IMR-90 (cell line): ENCODE measurements at regions not wholly inside any gene's neighbourhood (a gene's known extent, or its start where the extent isn't known, plus 50 kb on each side); places are given as distances from the start of the nearest gene placed in this dataset.

ENCODE experiments used
- ATAC-seq: fragments of 200-7000 bp; cut with Tn5 transposase; 2 replicates; pipeline ENCODE4 v1.9.1; 2020; ENCODE audit warnings: low read depth, mild to moderate bottlenecking, moderate library complexity
- BruUV-seq: library from RNA; stranded (reverse); fragments of 400-500 nt; replicated peaks from 2 replicates; lab custom pipeline; 2021; lab: Mats Ljungman, UMichigan
- CTCF ChIA-PET: fragments of 300-600 bp; formaldehyde crosslinking; extraction: SDS; loops from one replicate; lab custom pipeline; 2021; ENCODE audit warnings: antibody characterized with exemption; lab: Yijun Ruan, JAX
- POLR2A ChIA-PET: fragments of 300-600 bp; sonication (Branson Sonifier 250); formaldehyde crosslinking; loops from one replicate; lab custom pipeline; 2022; ENCODE audit warnings: antibody characterized with exemption; ENCODE audit not compliant: unreplicated experiment; lab: Charles Lee
- DNase-seq: peaks from one replicate; pipeline ENCODE4 v3.0.0; 2013
- H2AFZ ChIP-seq: replicated peaks from 2 replicates; pipeline ENCODE3; 2013; ENCODE audit warnings: low read length, mild to moderate bottlenecking; ENCODE audit not compliant: poor library complexity
- H2AK5ac ChIP-seq: 2 replicates; pipeline ENCODE4 v1.6.1; 2013; ENCODE audit warnings: low read depth, low read length, inconsistent platforms
- H2AK9ac ChIP-seq: replicated peaks from 2 replicates; pipeline ENCODE3; 2013; ENCODE audit warnings: mild to moderate bottlenecking, low read depth, low read length, moderate library complexity; ENCODE audit not compliant: poor library complexity
- H2BK120ac ChIP-seq: 2 replicates; pipeline ENCODE4 v1.6.1; 2013; ENCODE audit warnings: low read depth, low read length, inconsistent platforms
- H2BK15ac ChIP-seq: 3 replicates; pipeline ENCODE4 v1.6.1; 2013; ENCODE audit warnings: low read depth, low read length, inconsistent platforms
- H2BK20ac ChIP-seq: 2 replicates; pipeline ENCODE4 v1.6.1; 2013; ENCODE audit warnings: low read depth, mild to moderate bottlenecking, inconsistent platforms, low read length, moderate library complexity
- H2BK5ac ChIP-seq: 2 replicates; pipeline ENCODE4 v1.6.1; 2013; ENCODE audit warnings: mild to moderate bottlenecking, low read depth, low read length, inconsistent platforms; ENCODE audit not compliant: poor library complexity, severe bottlenecking
- H3K14ac ChIP-seq: replicated peaks from 2 replicates; pipeline ENCODE4 v1.6.1; 2013; ENCODE audit warnings: low read depth, low read length, inconsistent platforms
- H3K18ac ChIP-seq: 2 replicates; pipeline ENCODE4 v1.6.1; 2013; ENCODE audit warnings: low read depth, low read length, control low read depth
- H3K23ac ChIP-seq: 2 replicates; pipeline ENCODE4 v1.6.1; 2013; ENCODE audit warnings: low read depth, low read length, inconsistent platforms
- H3K27ac ChIP-seq: 2 replicates; pipeline ENCODE4 v1.5.1; 2013; ENCODE audit warnings: mild to moderate bottlenecking, control low read depth, low read length; ENCODE audit not compliant: insufficient read depth
- H3K27me3 ChIP-seq: 2 replicates; pipeline ENCODE4 v1.6.1; 2013; ENCODE audit warnings: low read length; ENCODE audit not compliant: control insufficient read depth, insufficient read depth
- H3K36me3 ChIP-seq: 2 replicates; pipeline ENCODE4 v1.6.1; 2013; ENCODE audit warnings: low read length, mixed read lengths; ENCODE audit not compliant: control insufficient read depth, insufficient read depth
- H3K4ac ChIP-seq: 2 replicates; pipeline ENCODE4 v1.6.1; 2013; ENCODE audit warnings: low read depth, low read length, inconsistent platforms
- H3K4me1 ChIP-seq: 2 replicates; pipeline ENCODE4 v1.6.1; 2013; ENCODE audit warnings: low read length, mixed read lengths; ENCODE audit not compliant: control insufficient read depth, insufficient read depth
- H3K4me2 ChIP-seq: 2 replicates; pipeline ENCODE4 v1.6.1; 2013; ENCODE audit warnings: low read depth, mild to moderate bottlenecking, control low read depth, low read length, moderate library complexity
- H3K4me3 ChIP-seq: 2 replicates; pipeline ENCODE4 v1.5.1; 2013; ENCODE audit warnings: low read depth, mild to moderate bottlenecking, control low read depth, low read length, moderate library complexity; ENCODE audit not compliant: insufficient read depth
- H3K56ac ChIP-seq: 2 replicates; pipeline ENCODE4 v1.6.1; 2013; ENCODE audit warnings: low read length, inconsistent platforms; ENCODE audit not compliant: insufficient read depth; ENCODE audit errors: extremely low read depth
- H3K79me1 ChIP-seq, 2 experiments: 2 replicates each; pipeline ENCODE4 v1.6.1; 2013; ENCODE audit warnings: low read length in 2 of 2, inconsistent platforms in 1 of 2, low read depth in 1 of 2
- H3K9ac ChIP-seq: 2 replicates; pipeline ENCODE4 v1.6.1; 2013; ENCODE audit warnings: low read depth, low read length, control low read depth
- H3K9me1 ChIP-seq: 2 replicates; pipeline ENCODE4 v1.6.1; 2013; ENCODE audit warnings: low read length, inconsistent platforms; ENCODE audit not compliant: insufficient read depth
- H3K9me3 ChIP-seq: 2 replicates; pipeline ENCODE4 v1.6.1; 2013; ENCODE audit warnings: low read length; ENCODE audit not compliant: control insufficient read depth, insufficient read depth
- H4K20me1 ChIP-seq: 2 replicates; pipeline ENCODE4 v1.6.1; 2013; ENCODE audit warnings: low read length, inconsistent platforms; ENCODE audit not compliant: insufficient read depth
- H4K5ac ChIP-seq: 2 replicates; pipeline ENCODE4 v1.6.1; 2013; ENCODE audit warnings: mild to moderate bottlenecking, low read depth, low read length, control low read depth
- H4K8ac ChIP-seq, 2 experiments: 2 replicates each; pipeline ENCODE4 v1.6.1; 2013; ENCODE audit warnings: low read depth in 2 of 2, low read length in 2 of 2, control low read depth in 1 of 2, inconsistent platforms in 1 of 2
- H4K91ac ChIP-seq: 2 replicates; pipeline ENCODE4 v1.6.1; 2013; ENCODE audit warnings: low read depth, low read length, inconsistent platforms; ENCODE audit not compliant: insufficient read depth
- BHLHE40 ChIP-seq: fragments of 150-350 bp; IDR thresholded peaks from 2 replicates; pipeline ENCODE4 v1.6.1; 2016; ENCODE audit warnings: mild to moderate bottlenecking, low read depth, low read length
- CEBPB ChIP-seq: IDR thresholded peaks from 2 replicates; pipeline ENCODE4 v1.6.1; 2012; ENCODE audit warnings: low read depth, low read length, improper control_type of control experiment
- CHD1 ChIP-seq: IDR thresholded peaks from 2 replicates; pipeline ENCODE4 v1.6.1; 2012; ENCODE audit warnings: low read depth, low read length, improper control_type of control experiment
- FOS ChIP-seq: fragments of 150-350 bp; IDR thresholded peaks from 2 replicates; pipeline ENCODE4 v1.6.1; 2016; ENCODE audit warnings: low read depth, low read length
- MAFK ChIP-seq: IDR thresholded peaks from 2 replicates; pipeline ENCODE4 v1.6.1; 2012; ENCODE audit warnings: low read depth, low read length, improper control_type of control experiment
- MAZ ChIP-seq: IDR thresholded peaks from 2 replicates; pipeline ENCODE4 v1.6.1; 2012; ENCODE audit warnings: low read depth, mild to moderate bottlenecking, low read length, improper control_type of control experiment, moderate library complexity, borderline replicate concordance
- MXI1 ChIP-seq: IDR thresholded peaks from 2 replicates; pipeline ENCODE4 v1.6.1; 2012; ENCODE audit warnings: low read depth, mild to moderate bottlenecking, low read length, moderate library complexity, borderline replicate concordance
- NFE2L2 ChIP-seq: fragments of 150-350 bp; IDR thresholded peaks from 2 replicates; pipeline ENCODE4 v1.6.1; 2016; ENCODE audit warnings: low read depth, mild to moderate bottlenecking, low read length
- POLR2A ChIP-seq: IDR thresholded peaks from 2 replicates; pipeline ENCODE4 v1.6.1; 2012; ENCODE audit warnings: mild to moderate bottlenecking, low read depth, low read length
- RAD21 ChIP-seq: IDR thresholded peaks from 2 replicates; pipeline ENCODE4 v1.6.1; 2012; ENCODE audit warnings: low read length, improper control_type of control experiment
- RCOR1 ChIP-seq: IDR thresholded peaks from 2 replicates; pipeline ENCODE4 v1.6.1; 2012; ENCODE audit warnings: mild to moderate bottlenecking, low read length, improper control_type of control experiment; ENCODE audit not compliant: insufficient replicate concordance
- RFX5 ChIP-seq: IDR thresholded peaks from 2 replicates; pipeline ENCODE4 v1.8.0; 2012; ENCODE audit warnings: low read depth, mild to moderate bottlenecking, low read length, moderate library complexity
- SMC3 ChIP-seq: fragments of 150-350 bp; IDR thresholded peaks from 2 replicates; pipeline ENCODE4 v1.6.1; 2016; ENCODE audit warnings: low read depth, mild to moderate bottlenecking, antibody characterized with exemption, low read length, moderate library complexity
- WGBS, 2 experiments: methylation state at CpG; one replicate each; pipeline versions ENCODE4 v1.1.5 to v1.1.7; 2013; ENCODE audit warnings: missing lambda C conversion rate in 2 of 2; ENCODE audit not compliant: insufficient read length in 1 of 2; ENCODE audit errors: extremely low coverage in 2 of 2; 5-methylcytosine and 5-hydroxymethylcytosine counted together
- dilution Hi-C: fragments of 300-500 bp; cut with HindIII; formaldehyde crosslinking; loops from one replicate; pipeline ENCODE4 v1.14.3; 2018; ENCODE audit warnings: low sequenced_read_pairs; ENCODE audit not compliant: unreplicated experiment
- in situ Hi-C: fragments of 300-500 bp; cut with MboI; formaldehyde crosslinking; loops from 3 replicates; pipeline ENCODE4 v1.14.3; 2019; ENCODE audit warnings: low sequenced_read_pairs, inconsistent platforms, mixed read lengths
- intact Hi-C: fragments of 100-400 bp; cut with micrococcal nuclease; formaldehyde crosslinking; loops from 2 replicates; pipeline ENCODE4 v1.10.0; 2022
- TF ChIP-seq, protein P1 (sequence below): fragments of 150-350 bp; IDR thresholded peaks from 2 replicates; pipeline ENCODE4 v1.6.1; 2016; ENCODE audit warnings: low read depth, mild to moderate bottlenecking, low read length, moderate library complexity, borderline replicate concordance
- TF ChIP-seq, protein P2 (sequence below): fragments of 150-350 bp; IDR thresholded peaks from 2 replicates; pipeline ENCODE4 v1.6.1; 2017; ENCODE audit warnings: mild to moderate bottlenecking, antibody characterized with exemption, low read length, low read depth
- TF ChIP-seq, protein P3 (sequence below): conservative IDR thresholded peaks from 2 replicates; pipeline ENCODE4 v1.5.1; 2012; ENCODE audit warnings: mild to moderate bottlenecking, low read depth, low read length, improper control_type of control experiment

DNA sequence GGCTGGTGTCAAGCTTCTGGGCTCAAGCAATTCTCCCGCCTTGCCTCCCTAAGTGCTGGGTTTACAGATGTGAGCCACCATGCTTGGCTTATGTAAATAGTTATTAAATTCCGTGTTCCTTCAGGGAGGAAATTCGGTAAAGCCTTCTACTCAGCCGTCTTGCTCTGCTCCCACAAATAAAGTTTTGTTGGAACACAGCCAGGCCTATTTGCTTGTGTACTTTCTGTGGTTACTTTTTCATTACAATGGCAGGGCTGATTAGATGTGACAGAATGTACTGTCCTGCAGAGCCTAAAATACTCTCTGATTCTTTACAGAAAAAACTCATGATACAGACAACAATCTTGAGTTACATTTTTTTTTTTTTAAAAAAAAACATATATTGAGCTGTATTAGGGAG lies 68.8 kb upstream of the TACR1 start:
- Histone ChIP-seq H4K5ac (no peak overlapping the region), H3K18ac (no peak overlapping the region), H3K4me1 (no peaks in the 10 kb centered on the region), H3K4ac (no peak overlapping the region), H2BK20ac (no peak overlapping the region), H2BK120ac (no peak overlapping the region), H2BK15ac (no peak overlapping the region), H4K91ac (no peak overlapping the region), H3K9me1 (no peaks in the 10 kb centered on the region), H2AK9ac (no peak overlapping the region), H3K9ac (no peak overlapping the region), H3K56ac (no peak overlapping the region), H2AK5ac (no peak overlapping the region), H3K4me2 (no peak overlapping the region), H3K27me3 (no peaks in the 10 kb centered on the region), H3K4me3 (no peak overlapping the region), H3K36me3 (no peaks in the 10 kb centered on the region), H4K20me1 (no peaks in the 10 kb centered on the region), H4K8ac (no peak overlapping the region), H3K9me3 (no peaks in the 10 kb centered on the region), H3K27ac (no peak overlapping the region), H3K79me1 (0 out of 4 replicates have a peak, but pooled peaks cover 0 to 4% of the 10 kb centered on the region in 2 experiments), H3K23ac (no peak overlapping the region), H2AFZ (no peak overlapping the region), H3K14ac (no peak overlapping the region), H2BK5ac (no peak overlapping the region)
- in situ Hi-C loops (no loop called here), intact Hi-C loops (no loop called here), dilution Hi-C loops (no loop called here)
- ATAC-seq (no peak), DNase-seq (no peak)
- whole genome bisulfite sequencing, 2 experiments = no CpG with 5 or more reads among the region's 4 CpGs
- CTCF ChIA-PET = no interaction called here
- POLR2A ChIA-PET = no interaction called here
- no TSS peak for BruUV-seq
- TF ChIP-seq MXI1 (no peak), CHD1 (no peak), RAD21 (no peak), NFE2L2 (no peak), SMC3 (no peak), MAZ (no peak), POLR2A (no peak), CEBPB (no peak), FOS (no peak), MAFK (no peak), RFX5 (no peak), BHLHE40 (no peak), RCOR1 (no peak)
- TF ChIP-seq, protein P1, sequence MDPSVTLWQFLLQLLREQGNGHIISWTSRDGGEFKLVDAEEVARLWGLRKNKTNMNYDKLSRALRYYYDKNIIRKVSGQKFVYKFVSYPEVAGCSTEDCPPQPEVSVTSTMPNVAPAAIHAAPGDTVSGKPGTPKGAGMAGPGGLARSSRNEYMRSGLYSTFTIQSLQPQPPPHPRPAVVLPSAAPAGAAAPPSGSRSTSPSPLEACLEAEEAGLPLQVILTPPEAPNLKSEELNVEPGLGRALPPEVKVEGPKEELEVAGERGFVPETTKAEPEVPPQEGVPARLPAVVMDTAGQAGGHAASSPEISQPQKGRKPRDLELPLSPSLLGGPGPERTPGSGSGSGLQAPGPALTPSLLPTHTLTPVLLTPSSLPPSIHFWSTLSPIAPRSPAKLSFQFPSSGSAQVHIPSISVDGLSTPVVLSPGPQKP = no peak
- TF ChIP-seq, protein P2, sequence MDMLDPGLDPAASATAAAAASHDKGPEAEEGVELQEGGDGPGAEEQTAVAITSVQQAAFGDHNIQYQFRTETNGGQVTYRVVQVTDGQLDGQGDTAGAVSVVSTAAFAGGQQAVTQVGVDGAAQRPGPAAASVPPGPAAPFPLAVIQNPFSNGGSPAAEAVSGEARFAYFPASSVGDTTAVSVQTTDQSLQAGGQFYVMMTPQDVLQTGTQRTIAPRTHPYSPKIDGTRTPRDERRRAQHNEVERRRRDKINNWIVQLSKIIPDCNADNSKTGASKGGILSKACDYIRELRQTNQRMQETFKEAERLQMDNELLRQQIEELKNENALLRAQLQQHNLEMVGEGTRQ = no peak
- TF ChIP-seq, protein P3, sequence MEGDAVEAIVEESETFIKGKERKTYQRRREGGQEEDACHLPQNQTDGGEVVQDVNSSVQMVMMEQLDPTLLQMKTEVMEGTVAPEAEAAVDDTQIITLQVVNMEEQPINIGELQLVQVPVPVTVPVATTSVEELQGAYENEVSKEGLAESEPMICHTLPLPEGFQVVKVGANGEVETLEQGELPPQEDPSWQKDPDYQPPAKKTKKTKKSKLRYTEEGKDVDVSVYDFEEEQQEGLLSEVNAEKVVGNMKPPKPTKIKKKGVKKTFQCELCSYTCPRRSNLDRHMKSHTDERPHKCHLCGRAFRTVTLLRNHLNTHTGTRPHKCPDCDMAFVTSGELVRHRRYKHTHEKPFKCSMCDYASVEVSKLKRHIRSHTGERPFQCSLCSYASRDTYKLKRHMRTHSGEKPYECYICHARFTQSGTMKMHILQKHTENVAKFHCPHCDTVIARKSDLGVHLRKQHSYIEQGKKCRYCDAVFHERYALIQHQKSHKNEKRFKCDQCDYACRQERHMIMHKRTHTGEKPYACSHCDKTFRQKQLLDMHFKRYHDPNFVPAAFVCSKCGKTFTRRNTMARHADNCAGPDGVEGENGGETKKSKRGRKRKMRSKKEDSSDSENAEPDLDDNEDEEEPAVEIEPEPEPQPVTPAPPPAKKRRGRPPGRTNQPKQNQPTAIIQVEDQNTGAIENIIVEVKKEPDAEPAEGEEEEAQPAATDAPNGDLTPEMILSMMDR = no peak
